GM18867 (cell line): ENCODE measurements at regions not wholly inside any gene's neighbourhood (a gene's known extent, or its start where the extent isn't known, plus 50 kb on each side); places are given as distances from the start of the nearest gene placed in this dataset.

Experiments
- ATAC-seq: cut with Tn5 transposase; IDR thresholded peaks from one replicate; pipeline ENCODE4 v1.9.1; 2021; ENCODE audit warnings: mild to moderate bottlenecking, moderate library complexity; ENCODE audit not compliant: unreplicated experiment

GRCh38 chr21:28547766-28548165, 444.9 kb downstream of the LTN1 start:
- ATAC-seq, result no peak

- no peak for ATAC-seq
Observed at GRCh38 chr21:28543975-28544374, 448.7 kb downstream of the LTN1 start.

GRCh38 chr21:28541371-28542112, 451.1 kb downstream of the LTN1 start:
- no peak for ATAC-seq

- no peak for ATAC-seq
Observed at GRCh38 chr21:28540514-28540913, 452.2 kb downstream of the LTN1 start.

- ATAC-seq, result no peak
Observed at GRCh38 chr21:28539623-28539988, 453.1 kb downstream of the LTN1 start.

GRCh38 chr21:28538987-28539622, 453.6 kb downstream of the LTN1 start:
- ATAC-seq, result no peak

GRCh38 chr21:28537371-28538079, 455.2 kb downstream of the LTN1 start:
- ATAC-seq, result no peak

DNA sequence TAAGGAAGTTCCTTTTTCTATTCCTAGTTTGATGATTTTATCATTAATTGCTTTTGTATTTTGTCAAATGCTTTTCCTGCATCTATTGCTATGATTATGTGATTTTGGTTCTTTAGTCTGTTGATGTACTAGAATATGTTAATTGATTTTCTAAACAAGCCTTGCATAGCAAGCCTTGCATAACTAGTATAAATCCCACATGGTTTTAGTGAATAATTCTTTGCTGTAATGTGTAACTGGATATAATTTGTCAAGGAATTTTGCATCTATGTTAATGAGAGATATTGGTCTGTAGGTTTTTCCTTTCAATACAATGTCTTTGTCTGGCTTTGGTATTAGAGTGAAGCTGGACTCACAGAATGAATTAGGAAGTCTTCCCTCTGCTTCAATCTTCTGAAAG, 460.2 kb downstream of the LTN1 start:
- ATAC-seq, result no peak

GRCh38 chr21:28523367-28523766, 469.3 kb downstream of the LTN1 start:
- no peak for ATAC-seq

- peak; percentile 66 for ATAC-seq
Observed at GRCh38 chr21:28522014-28522799, 470.5 kb downstream of the LTN1 start.

GRCh38 chr21:28518630-28519029, 474.0 kb downstream of the LTN1 start:
- ATAC-seq, result no peak

GRCh38 chr21:28516991-28517592, 475.6 kb downstream of the LTN1 start:
- peak; percentile 98 for ATAC-seq

- ATAC-seq, result no peak
Observed at GRCh38 chr21:28516021-28516420, 476.7 kb downstream of the LTN1 start.

DNA sequence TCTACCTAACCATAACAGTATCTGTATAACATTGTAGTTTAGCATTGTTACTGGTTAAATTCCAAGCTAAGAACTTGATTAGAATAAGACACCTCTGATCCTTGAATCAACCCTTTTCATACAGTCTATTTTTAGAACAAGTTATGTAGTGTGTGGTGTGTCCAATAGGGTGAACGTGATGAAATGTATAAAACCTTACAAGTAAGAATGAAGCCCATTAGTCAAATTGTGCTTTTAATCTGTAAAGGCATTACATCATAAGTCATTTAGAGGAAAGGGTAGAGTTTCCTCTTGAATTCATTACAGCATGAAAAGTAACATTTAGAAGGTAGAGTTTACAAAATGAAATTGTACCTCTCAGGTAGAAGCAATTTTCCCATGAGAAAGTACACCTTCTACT, 479.2 kb downstream of the LTN1 start:
- ATAC-seq, result no peak

- no peak for ATAC-seq
Observed at GRCh38 chr21:28509031-28509430, 483.6 kb downstream of the LTN1 start.

DNA sequence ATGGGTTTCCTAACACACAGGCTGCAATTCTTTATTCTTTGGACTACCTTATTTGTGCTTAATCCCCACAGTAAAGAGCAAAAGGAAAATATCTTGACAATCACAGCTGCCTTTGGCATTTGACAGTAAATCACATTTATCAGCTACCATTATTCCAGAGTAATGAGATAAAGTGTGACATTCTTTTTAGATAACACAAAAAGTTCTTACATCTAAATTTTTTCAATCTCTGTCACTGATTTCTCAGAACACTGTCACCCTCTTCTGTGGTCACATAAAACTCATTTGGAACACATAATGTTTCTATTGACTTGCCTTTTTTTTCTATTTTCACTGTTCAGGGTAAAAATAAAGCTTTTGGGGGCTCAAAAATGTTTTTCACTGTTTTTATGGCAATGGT, 484.6 kb downstream of the LTN1 start:
- ATAC-seq, result no peak

DNA sequence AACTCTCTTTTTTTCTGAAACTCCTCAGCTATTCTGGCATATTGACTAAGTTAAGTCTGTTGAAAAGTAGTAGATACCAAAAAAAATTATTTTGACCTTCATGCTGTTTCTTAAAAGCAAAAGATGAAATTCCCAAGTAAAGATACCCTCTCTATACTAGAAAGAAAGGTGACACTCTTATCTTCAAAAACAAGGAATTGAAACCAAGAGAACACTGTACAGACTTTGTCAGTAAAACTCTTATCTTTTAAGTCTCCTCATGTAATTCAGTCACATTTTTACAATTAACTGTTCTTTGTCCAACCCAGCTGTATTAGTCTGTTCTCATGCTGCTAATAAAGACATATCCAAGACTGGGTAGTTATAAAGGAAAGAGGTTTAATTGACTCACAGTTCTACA, 496.2 kb downstream of the LTN1 start:
- peak; percentile 39 for ATAC-seq

DNA sequence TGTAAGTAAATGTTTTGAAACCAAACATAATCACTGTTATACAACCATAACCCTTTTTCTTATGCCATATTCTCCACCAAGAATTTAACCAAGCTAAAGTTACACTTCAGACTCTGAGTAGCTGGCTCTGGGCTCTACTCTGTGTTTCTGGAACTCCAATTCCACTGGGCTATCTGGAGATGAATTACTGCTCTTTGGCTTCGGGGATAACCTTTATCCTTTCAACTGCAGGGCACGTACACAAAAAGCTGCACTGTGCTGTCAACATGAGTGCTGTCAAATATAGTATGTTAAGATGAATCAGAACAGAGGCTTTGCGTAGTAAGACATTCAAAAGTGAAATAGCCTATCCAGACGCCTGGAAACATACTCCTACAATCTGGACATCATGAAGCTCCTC, 500.6 kb downstream of the LTN1 start:
- no peak for ATAC-seq

GRCh38 chr21:28489821-28490350, 502.8 kb downstream of the LTN1 start:
- no peak for ATAC-seq

- ATAC-seq, result no peak
Observed at GRCh38 chr21:28489162-28489561, 503.5 kb downstream of the LTN1 start.
